Spleen (tissue), 7 donors: ENCODE measurements at regions not wholly inside any gene's neighbourhood (a gene's known extent, or its start where the extent isn't known, plus 50 kb on each side); places are given as distances from the start of the nearest gene placed in this dataset.

ENCODE experiments used
- POLR2AphosphoS5 ChIP-seq, 3 donors: sonication (generic); formaldehyde crosslinking; IDR thresholded peaks; one replicate each; pipeline ENCODE4 v1.5.1; 2017; ENCODE audit warnings: antibody characterized with exemption in 3 of 3
- TF ChIP-seq, protein P1 (sequence below), 11 experiments: fragments of 200-600 bp in 7 of 11; fragments of 450-650 bp in 4 of 11; sonication (generic) in 4 of 11; IDR thresholded peaks in 8 of 11; conservative IDR thresholded peaks in 3 of 11; 1 replicate in 7 of 11; 2 replicates in 4 of 11; pipeline versions ENCODE4 v1.4.0 to v1.8.0; 2016 to 2021; ENCODE audit warnings: antibody characterized with exemption in 11 of 11, inconsistent platforms in 4 of 11, mild to moderate bottlenecking in 1 of 11
- donor health status: DM: no; HTN: no; CAD: no; lungs with moderate emphysema.
- donor health status: DM: no; HTN: no; CAD: no.
- donor health status: DM: no; HTN: no; CAD: no.

DNA sequence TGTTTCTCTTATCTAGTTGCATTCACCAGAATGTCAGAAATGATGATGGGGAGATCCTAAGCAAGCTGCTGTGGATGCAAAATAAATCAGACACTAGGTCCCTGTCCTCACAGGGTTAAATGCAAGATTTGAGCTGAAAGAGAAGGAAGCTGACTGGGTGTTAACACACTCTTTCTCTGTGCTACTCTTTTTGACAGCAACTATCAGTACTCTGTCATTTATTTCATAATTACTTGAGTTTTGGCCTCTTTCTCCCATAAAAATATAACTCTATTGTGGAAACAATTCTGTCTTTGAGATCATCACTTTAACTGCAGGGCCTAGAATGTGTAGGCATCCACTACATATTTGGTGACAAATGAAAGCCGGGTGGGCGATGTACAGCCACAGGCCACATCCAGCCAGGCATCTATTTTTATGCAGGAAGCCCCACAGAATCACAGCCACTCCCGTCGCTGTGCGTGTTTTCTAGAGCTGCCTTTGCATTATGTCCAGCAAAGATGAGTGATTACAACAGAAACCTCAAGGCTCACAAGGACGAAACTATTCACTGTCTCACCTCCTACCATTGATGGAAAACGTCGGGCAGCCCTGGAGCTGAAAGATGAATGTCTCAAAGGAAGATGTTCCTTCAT, 849.0 kb downstream of the RNF144A start:
- TF ChIP-seq, protein P1, sequence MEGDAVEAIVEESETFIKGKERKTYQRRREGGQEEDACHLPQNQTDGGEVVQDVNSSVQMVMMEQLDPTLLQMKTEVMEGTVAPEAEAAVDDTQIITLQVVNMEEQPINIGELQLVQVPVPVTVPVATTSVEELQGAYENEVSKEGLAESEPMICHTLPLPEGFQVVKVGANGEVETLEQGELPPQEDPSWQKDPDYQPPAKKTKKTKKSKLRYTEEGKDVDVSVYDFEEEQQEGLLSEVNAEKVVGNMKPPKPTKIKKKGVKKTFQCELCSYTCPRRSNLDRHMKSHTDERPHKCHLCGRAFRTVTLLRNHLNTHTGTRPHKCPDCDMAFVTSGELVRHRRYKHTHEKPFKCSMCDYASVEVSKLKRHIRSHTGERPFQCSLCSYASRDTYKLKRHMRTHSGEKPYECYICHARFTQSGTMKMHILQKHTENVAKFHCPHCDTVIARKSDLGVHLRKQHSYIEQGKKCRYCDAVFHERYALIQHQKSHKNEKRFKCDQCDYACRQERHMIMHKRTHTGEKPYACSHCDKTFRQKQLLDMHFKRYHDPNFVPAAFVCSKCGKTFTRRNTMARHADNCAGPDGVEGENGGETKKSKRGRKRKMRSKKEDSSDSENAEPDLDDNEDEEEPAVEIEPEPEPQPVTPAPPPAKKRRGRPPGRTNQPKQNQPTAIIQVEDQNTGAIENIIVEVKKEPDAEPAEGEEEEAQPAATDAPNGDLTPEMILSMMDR (IDR thresholded peaks at IDR 0.05 in 8 of 11, conservative IDR thresholded peaks at IDR 0.05 in 3 of 11): no peak
- TF ChIP-seq POLR2AphosphoS5 (IDR thresholded peaks at IDR 0.05): no peak
